GM12865 (cell line): ENCODE measurements at regions not wholly inside any gene's neighbourhood (a gene's known extent, or its start where the extent isn't known, plus 50 kb on each side); places are given as distances from the start of the nearest gene placed in this dataset.

Source experiments
- DNase-seq: peaks from one replicate; pipeline ENCODE4 v3.0.0; 2010; ENCODE audit warnings: low read depth
- H3K4me3 ChIP-seq: 2 replicates; pipeline ENCODE4 v1.5.1; 2011; ENCODE audit warnings: mild to moderate bottlenecking, low read depth, low read length, control low read depth
- TF ChIP-seq, protein P1 (sequence below): IDR thresholded peaks from 2 replicates; pipeline ENCODE4 v1.5.1; 2011; ENCODE audit warnings: low read length, control low read depth, low read depth, inconsistent platforms; ENCODE audit not compliant: insufficient read depth; ENCODE audit errors: missing control alignments

DNA sequence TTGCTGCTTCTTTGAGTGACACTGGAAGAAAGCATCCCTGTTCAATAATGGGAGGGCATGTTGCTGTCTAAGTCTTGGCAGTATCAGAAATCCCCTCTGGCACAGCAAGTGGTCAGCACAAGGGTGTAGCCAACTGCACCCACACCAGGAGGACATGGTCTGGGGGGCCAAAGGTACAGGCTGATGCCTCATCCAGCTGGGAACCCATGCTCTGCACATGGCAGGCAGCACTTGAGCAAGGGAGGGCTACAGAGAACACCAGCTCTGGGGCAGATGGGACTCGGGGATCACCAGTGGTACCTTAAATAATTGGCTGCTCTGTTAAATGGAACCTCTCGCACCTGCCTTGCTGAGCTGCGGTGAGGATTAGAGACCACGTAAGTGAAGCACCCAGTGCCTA is 265.2 kb downstream of the SYK start:
- DNase-seq, result no peak
- H3K4me3 ChIP-seq, result no peak overlapping the region
- TF ChIP-seq, protein P1, sequence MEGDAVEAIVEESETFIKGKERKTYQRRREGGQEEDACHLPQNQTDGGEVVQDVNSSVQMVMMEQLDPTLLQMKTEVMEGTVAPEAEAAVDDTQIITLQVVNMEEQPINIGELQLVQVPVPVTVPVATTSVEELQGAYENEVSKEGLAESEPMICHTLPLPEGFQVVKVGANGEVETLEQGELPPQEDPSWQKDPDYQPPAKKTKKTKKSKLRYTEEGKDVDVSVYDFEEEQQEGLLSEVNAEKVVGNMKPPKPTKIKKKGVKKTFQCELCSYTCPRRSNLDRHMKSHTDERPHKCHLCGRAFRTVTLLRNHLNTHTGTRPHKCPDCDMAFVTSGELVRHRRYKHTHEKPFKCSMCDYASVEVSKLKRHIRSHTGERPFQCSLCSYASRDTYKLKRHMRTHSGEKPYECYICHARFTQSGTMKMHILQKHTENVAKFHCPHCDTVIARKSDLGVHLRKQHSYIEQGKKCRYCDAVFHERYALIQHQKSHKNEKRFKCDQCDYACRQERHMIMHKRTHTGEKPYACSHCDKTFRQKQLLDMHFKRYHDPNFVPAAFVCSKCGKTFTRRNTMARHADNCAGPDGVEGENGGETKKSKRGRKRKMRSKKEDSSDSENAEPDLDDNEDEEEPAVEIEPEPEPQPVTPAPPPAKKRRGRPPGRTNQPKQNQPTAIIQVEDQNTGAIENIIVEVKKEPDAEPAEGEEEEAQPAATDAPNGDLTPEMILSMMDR, result no peak

DNA sequence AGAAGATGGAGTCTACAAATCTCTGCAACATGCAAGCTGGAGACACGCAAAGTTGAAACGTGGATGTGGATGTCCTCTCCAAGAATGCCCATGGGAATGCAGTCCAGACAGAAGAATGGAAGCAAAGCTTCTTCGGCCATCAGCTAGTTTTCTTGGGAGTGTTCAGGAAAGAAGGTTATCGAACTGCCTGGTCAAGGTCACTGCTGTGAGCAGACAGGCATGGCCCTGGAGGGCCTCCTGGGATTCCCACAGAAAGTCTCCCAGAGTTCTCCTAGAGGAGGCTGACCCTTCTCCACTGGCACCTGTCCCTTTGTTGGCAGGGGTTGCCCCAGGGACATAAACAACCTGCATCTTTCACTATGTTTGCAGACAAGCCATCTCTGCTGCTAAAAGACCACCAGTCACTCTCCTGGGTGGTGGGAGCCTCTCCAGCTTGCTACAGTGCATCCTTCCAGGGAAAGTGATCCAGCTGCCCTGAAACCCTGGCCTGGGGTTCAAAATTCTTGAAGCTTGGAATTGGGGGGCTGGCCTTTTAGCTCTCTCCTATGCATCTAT is 265.8 kb downstream of the SYK start:
- TF ChIP-seq, protein P1, result no peak
- no peak for DNase-seq
- no peak overlapping the region for H3K4me3 ChIP-seq

DNA sequence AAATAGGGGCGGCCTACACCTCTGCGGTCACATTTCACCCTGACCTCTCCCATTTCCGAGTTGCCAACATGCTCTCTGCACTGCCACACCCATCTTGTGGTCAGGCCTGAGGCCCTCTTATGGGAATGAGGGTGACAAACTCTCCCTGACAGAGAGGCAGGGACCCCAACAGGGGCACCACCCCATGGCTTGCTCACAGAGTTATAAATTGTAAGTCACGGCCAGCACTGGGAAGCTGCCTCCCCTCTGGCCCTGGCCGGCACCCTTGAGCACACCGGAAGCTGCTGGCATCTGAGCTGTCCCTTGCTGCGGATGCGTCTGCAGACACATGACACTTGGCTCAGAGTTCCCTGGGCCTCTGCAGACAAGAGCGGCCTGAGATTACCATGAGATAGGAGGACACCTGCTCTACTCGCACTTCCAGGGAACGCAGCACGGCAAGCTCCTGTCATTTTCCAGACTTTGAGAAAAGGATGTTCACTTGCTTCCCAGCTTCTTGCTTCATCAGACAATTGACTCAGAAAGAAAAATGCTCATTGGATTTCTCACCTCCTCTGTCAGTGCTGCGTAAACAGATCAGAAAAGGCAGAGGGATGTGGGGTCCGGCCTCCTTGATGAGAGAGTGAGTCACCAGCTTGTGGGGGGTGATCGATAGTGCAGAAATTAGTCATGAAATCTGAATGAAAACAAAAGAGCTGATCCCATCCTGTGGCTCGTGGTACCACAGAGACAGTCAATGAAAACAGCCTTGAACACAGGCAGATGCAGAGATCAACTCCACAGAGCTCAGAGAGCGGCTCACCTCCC is 269.8 kb downstream of the SYK start:
- peak; percentile 37 for DNase-seq

DNA sequence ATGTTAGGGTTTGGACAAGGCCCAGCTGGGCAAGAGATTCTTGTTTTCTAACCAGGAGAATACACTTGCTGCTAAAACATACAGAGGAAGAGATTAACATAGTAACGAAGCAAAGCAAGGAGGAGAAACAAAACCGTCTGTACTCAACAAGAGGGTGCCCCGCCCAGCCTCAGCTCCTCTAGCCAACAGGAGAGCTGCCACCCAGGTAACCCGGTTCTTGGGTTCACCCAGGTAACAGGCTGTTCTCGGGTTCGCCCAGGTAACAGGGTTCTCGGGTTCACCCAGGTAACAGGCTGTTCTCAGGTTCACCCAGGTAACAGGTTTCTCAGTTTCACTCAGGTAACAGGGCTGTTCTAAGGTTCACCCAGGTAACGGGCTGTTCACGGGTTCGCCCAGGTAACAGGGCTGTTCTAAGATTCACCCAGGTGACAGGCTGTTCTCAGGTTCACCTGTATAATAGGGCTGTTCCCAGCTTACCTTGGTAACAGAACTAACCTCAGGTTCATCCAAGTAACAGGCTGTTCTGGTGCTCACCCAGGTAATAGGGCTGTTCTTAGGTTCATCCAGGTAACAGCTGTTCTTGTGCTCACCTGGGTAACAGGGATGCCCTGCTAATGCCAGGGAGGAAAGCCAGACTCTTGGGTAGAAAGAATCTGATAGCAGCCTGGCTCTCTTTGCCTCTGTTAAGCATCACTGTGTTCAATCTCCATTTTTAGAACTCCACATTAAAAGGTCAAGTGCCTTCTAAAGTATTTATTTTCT is 271.6 kb downstream of the SYK start:
- TF ChIP-seq, protein P1, result no peak
- H3K4me3 ChIP-seq, result no peak overlapping the region
- DNase-seq, result no peak

More for the DNA sequence above, 269.8 kb downstream of the SYK start:
- H3K4me3 ChIP-seq, result no peak overlapping the region
- TF ChIP-seq, protein P1, result no peak

DNA sequence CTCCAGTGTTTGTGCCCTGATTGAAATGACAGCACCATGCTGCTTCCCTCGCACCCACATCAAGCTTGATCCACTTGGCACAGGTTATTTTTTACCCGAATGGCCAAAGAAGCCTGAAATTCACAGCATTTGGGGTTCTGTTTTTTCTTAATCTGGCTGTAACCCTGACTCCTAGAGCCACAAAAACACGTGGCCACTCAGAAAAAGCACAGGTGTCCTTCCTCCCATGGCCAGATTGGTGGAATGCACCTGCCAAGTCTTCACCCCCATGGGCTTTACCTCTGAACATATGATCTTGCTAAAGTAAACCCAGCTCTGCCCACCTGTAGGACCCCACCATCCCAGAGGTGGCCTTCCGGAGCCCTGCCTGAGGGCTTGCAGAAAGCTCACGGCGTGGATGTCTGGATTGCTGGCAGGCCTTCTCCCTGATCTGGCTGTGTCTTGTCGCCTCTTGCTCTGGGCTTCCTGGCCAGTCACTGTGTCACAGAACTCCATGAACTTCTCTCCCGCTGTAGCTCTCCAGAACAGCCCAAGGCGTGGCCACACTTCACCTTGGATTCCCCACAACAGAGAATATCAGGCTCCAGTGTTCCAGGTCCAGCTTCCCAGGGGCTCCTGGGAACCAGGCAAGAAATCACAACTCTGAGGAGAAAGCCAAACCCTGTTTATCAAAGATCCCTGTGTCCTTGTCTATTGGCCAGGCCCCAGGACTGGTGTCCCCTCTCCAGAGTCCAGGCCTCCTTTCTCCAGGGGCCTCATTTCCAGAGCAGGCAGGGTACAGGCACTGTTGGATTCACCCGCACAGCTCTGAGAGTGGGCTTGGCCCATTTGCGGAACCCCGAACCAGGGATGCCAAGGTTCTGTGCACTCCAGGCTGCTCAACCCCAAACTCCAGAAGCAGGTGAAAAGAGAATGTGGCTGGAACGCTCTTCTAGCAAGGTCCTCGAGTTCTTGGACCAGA is 272.5 kb downstream of the SYK start:
- no peak for DNase-seq
- TF ChIP-seq, protein P1, result no peak

DNA sequence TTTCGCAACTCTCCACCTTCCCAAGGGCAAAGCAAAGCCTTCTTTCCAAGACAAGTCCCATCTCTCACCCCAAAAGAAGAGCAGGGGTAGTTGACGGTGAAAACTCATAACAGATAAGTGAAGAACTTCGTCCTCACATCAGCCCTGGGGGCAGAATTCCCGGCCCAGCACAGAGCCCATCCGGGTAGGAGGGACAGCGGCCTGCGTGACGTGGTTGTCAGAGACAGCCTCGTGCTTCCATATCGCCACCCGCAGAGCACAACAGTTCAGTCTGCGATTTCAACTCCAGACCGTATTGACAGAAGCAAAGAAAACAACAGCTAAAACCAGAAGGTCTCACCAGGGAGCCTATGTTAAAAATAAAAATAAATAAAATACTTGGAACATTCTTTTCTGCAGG is 273.2 kb downstream of the SYK start:
- TF ChIP-seq, protein P1, result no peak

More for the DNA sequence above, 272.5 kb downstream of the SYK start:
- no peak overlapping the region for H3K4me3 ChIP-seq

More for the DNA sequence above, 273.2 kb downstream of the SYK start:
- H3K4me3 ChIP-seq, result no peak overlapping the region
- no peak for DNase-seq
